ENCODE measurements at regions not wholly inside any gene's neighbourhood (a gene's known extent, or its start where the extent isn't known, plus 50 kb on each side); places are given as distances from the start of the nearest gene placed in this dataset.

DNA sequence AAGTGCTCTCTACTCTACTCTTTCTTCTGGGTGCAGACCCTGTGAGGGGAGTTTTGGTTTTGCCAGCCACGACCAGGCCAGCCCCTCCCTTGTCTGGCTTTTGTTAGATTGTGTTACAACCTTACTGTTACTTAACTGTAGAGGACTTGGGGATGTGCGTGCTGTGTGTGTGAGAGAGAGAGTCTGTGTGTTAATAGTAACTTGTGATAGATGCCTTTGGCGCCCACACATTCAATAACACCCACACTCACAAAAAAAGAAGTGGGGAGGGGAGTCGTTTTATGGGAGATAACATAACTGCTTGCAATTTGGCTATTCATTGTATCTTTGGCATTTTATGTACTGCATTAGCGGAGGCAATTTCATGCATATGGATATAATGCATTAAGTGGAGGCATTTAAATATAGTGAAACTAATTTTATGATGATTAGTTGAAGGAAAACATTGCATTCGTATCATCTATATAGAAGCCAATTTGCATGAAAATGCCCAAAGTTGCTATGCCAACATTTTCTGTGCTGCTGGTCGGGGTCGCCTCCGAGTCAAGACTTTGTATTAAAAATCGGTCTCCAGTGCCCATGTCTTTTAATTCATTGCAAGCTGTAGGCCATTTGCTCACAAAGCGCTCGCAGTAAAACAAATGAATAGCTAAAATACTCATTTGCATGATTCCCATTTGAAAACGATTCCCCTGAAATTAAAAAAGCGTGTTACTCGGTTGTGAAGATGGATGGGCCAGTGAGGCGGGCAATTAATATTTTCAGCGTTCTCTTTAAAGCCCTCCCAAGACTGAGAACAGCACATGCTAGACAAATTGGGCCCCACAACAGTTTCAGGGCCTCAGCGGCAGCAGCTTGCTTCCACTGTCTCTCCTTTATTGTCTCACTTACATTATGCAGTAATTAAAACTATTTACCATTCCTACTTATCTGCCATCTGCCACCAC, 158.5 kb upstream of the SMAD3 start:
- Histone ChIP-seq H3K27ac (ENCODE audit: low read depth, low read length) (no peak overlapping the region), H3K9me3 (ENCODE audit: control insufficient read depth, insufficient read depth, low read length) (peaks cover 4% of the 10 kb centered on the region), H3K27me3 (ENCODE audit: control insufficient read depth, insufficient read depth, low read length) (no peaks in the 10 kb centered on the region), H3K4me3 (ENCODE audit: low read depth, low read length) (no peak overlapping the region)
- ChIA-PET CTCF (no interaction called here), POLR2A (no interaction called here)
- TF ChIP-seq, protein P1, sequence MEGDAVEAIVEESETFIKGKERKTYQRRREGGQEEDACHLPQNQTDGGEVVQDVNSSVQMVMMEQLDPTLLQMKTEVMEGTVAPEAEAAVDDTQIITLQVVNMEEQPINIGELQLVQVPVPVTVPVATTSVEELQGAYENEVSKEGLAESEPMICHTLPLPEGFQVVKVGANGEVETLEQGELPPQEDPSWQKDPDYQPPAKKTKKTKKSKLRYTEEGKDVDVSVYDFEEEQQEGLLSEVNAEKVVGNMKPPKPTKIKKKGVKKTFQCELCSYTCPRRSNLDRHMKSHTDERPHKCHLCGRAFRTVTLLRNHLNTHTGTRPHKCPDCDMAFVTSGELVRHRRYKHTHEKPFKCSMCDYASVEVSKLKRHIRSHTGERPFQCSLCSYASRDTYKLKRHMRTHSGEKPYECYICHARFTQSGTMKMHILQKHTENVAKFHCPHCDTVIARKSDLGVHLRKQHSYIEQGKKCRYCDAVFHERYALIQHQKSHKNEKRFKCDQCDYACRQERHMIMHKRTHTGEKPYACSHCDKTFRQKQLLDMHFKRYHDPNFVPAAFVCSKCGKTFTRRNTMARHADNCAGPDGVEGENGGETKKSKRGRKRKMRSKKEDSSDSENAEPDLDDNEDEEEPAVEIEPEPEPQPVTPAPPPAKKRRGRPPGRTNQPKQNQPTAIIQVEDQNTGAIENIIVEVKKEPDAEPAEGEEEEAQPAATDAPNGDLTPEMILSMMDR (IDR thresholded peaks at IDR 0.05; ENCODE audit: low read depth, low read length), result no peak
- DNase-seq (ENCODE audit: low read depth, low spot score), result no peak

DNA sequence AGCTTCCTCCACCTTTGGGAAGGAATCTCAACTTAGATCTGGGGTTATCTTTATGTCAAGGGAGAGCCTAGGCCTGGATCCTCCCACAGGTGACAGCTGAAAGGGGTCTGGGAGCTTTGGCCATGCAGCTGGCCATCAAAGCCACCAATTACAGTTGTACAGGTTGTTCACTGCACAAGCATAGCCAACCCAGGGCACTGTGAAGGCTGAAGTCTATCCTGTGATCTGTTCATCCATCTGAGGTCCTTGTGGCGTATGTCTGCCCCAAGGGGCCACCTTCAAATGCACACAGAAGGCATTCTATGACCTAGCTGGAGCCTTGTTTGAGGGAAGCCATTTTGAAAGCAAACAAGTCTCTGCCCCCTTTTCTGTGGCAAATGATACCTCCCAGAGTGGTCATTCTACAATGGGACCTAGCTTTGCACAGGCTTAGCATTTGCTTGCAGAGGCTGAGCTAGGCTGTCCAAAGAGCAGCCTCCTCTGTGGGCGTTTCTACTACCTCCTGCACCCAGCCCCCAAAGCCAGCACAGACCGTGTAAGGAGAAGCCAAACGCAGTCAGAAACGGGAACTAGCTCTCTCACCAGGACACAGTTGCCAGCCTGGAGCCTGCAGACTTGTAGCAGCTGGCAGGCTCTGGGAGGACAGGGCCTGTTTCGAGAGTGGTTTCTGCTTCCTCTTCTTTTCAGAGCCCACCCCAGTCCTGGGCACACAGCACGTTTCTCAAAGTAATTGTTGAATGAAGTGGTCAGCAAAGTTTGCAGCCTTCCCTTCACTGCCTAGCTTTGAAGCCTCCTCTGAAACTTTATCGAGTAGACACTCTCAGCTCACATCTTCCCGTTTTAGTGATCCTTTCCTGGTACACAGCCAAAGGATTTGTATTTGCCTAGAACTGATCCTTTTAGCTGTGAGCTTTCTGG, 157.3 kb upstream of the SMAD3 start:
- no peaks in the 10 kb centered on the region for H3K27me3 ChIP-seq (ENCODE audit: control insufficient read depth, insufficient read depth, low read length)
- TF ChIP-seq, protein P1 (IDR thresholded peaks at IDR 0.05; ENCODE audit: low read depth, low read length), result no peak
- DNase-seq (ENCODE audit: low read depth, low spot score), result no peak
- ChIA-PET CTCF (interaction anchor here (0.6 to 1.1 kb wide), 3 partner anchors 24 to 305 kb away, joined by 3 to 4 read pairs (median 3); no protein-coding TSS in a partner anchor), POLR2A (interaction anchor here (1.1 kb wide), 1 partner anchor 25 kb away, joined by 5 read pairs; no protein-coding TSS in a partner anchor)
- H3K27ac ChIP-seq (ENCODE audit: low read depth, low read length), result peak overlapping the region; percentile 47
- no peak overlapping the region for H3K4me3 ChIP-seq (ENCODE audit: low read depth, low read length)
- H3K9me3 ChIP-seq (ENCODE audit: control insufficient read depth, insufficient read depth, low read length), result peaks cover 4% of the 10 kb centered on the region

DNA sequence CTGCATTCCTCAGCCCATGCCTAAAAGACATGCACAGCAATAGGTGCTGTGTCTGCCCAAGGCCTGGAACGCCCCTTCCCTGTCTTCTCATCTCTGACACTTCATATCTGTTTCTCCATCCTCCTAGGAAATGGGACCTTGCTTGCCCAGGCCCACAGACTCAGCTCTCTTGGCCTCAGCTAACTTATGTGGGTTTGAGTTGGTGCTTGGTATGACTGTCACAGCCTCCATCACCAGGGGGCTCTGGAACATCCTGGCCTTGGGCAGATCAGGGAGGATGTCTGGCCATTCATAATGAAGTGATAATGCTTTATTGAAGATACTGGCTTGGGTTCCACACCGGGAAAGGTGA, 156.7 kb upstream of the SMAD3 start:
- no peak overlapping the region for H3K27ac ChIP-seq (ENCODE audit: low read depth, low read length)
- H3K9me3 ChIP-seq (ENCODE audit: control insufficient read depth, insufficient read depth, low read length), result peaks cover 4% of the 10 kb centered on the region
- H3K4me3 ChIP-seq (ENCODE audit: low read depth, low read length), result no peak overlapping the region
- H3K27me3 ChIP-seq (ENCODE audit: control insufficient read depth, insufficient read depth, low read length), result no peaks in the 10 kb centered on the region
- ChIA-PET CTCF (interaction anchor here (0.6 to 1.1 kb wide), 3 partner anchors 23 to 306 kb away, joined by 3 to 4 read pairs (median 3); no protein-coding TSS in a partner anchor), POLR2A (no interaction called here)
- no peak for DNase-seq (ENCODE audit: low read depth, low spot score)
- TF ChIP-seq, protein P1 (IDR thresholded peaks at IDR 0.05; ENCODE audit: low read depth, low read length), result peak; percentile 19; the same call in 1 of the 2 replicates

DNA sequence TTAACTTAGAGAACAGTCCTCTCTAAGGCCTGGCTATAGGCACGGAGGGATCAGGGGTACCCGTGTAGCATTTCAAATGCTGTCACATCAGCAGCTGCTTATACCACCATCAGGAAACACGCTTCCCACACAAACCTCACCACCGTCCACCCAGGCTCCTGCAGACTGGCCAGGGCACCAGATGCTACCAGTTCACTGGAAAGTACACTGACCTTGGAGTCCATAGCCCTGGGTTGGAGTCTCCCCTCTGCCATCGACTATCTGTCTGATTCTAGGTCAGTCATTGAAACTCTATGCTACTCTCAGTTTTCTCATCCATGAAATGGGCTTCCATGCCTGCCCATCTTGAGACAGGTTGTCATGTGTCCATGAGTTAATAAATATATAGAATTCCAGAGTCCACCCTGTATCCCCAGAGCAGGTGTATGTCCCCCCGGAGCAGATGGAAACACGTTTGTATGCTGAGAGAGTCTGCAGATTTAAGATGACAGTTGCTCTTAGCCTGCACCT, 156.0 kb upstream of the SMAD3 start:
- CTCF ChIA-PET, result no interaction called here
- POLR2A ChIA-PET, result no interaction called here
- H3K9me3 ChIP-seq (ENCODE audit: control insufficient read depth, insufficient read depth, low read length), result peaks cover 4% of the 10 kb centered on the region
- no peaks in the 10 kb centered on the region for H3K27me3 ChIP-seq (ENCODE audit: control insufficient read depth, insufficient read depth, low read length)
- no peak overlapping the region for H3K27ac ChIP-seq (ENCODE audit: low read depth, low read length)
- H3K4me3 ChIP-seq (ENCODE audit: low read depth, low read length), result no peak overlapping the region
- no peak for DNase-seq (ENCODE audit: low read depth, low spot score)
- TF ChIP-seq, protein P1 (IDR thresholded peaks at IDR 0.05; ENCODE audit: low read depth, low read length), result no peak
